Testis (tissue), 2 donors: ENCODE measurements at regions not wholly inside any gene's neighbourhood (a gene's known extent, or its start where the extent isn't known, plus 50 kb on each side); places are given as distances from the start of the nearest gene placed in this dataset.

ENCODE experiments used
- CTCF ChIP-seq, 3 experiments: fragments of 450-650 bp in 2 of 3; fragments of 200-600 bp in 1 of 3; sonication (generic) in 1 of 3; IDR thresholded peaks; one replicate each; pipeline ENCODE4 v1.5.1; 2016 to 2019; ENCODE audit warnings: antibody characterized with exemption in 3 of 3, mild to moderate bottlenecking in 2 of 3, moderate library complexity in 1 of 3
- POLR2A ChIP-seq: fragments of 450-650 bp; IDR thresholded peaks from one replicate; pipeline ENCODE4 v1.6.1; 2017; ENCODE audit warnings: antibody characterized with exemption, mild to moderate bottlenecking, moderate library complexity

- TF ChIP-seq CTCF (IDR thresholded peaks at IDR 0.05) = no peak
- TF ChIP-seq POLR2A = no peak
These were observed 352.9 kb upstream of the USP9Y start for GRCh38 chrY:12348181-12348580.
